CD14-positive monocyte (primary cell): ENCODE measurements at regions not wholly inside any gene's neighbourhood (a gene's known extent, or its start where the extent isn't known, plus 50 kb on each side); places are given as distances from the start of the nearest gene placed in this dataset.

ENCODE experiments used
- DNase-seq, 3 donors: peaks; one replicate each; pipeline ENCODE4 v3.0.0-alpha.2; 2011 to 2022
- H2AFZ ChIP-seq: 2 replicates; pipeline ENCODE4 v1.6.0; 2012; ENCODE audit warnings: mild to moderate bottlenecking, low read depth, low read length, inconsistent platforms; ENCODE audit not compliant: insufficient read depth, poor library complexity, severe bottlenecking
- H3K27ac ChIP-seq, 2 donors: 1 replicate in 1 of 2; 2 replicates in 1 of 2; pipeline ENCODE4 v1.5.1; 2012 to 2013; ENCODE audit warnings: low read length in 2 of 2, control low read depth in 1 of 2, inconsistent platforms in 1 of 2, low read depth in 1 of 2, mild to moderate bottlenecking in 1 of 2
- H3K27me3 ChIP-seq, 2 donors: one replicate each; pipeline versions ENCODE4 v1.6.0 to v1.6.1; 2011 to 2013; ENCODE audit warnings: low read length in 2 of 2; ENCODE audit not compliant: control insufficient read depth in 2 of 2, insufficient read depth in 2 of 2
- H3K36me3 ChIP-seq, 2 donors: replicated peaks in 1 of 2; 1 replicate in 1 of 2; 2 replicates in 1 of 2; pipeline versions ENCODE4 v1.5.1 to v1.6.1; 2012 to 2013; ENCODE audit warnings: low read length in 2 of 2, control low read depth in 1 of 2, inconsistent platforms in 1 of 2, mild to moderate bottlenecking in 1 of 2; ENCODE audit not compliant: insufficient read depth in 2 of 2, control insufficient read depth in 1 of 2
- H3K4me1 ChIP-seq, 2 donors: 1 replicate in 1 of 2; 2 replicates in 1 of 2; pipeline versions ENCODE4 v1.5.1 to v1.6.1; 2012 to 2013; ENCODE audit warnings: low read length in 2 of 2, control low read depth in 1 of 2, inconsistent platforms in 1 of 2, mild to moderate bottlenecking in 1 of 2, moderate library complexity in 1 of 2; ENCODE audit not compliant: insufficient read depth in 2 of 2, control insufficient read depth in 1 of 2
- H3K4me2 ChIP-seq: replicated peaks from 2 replicates; pipeline ENCODE3; 2012; ENCODE audit warnings: low read length, moderate library complexity, mild to moderate bottlenecking; ENCODE audit not compliant: poor library complexity, severe bottlenecking; ENCODE audit errors: extremely low read depth
- H3K4me3 ChIP-seq, 3 experiments: fragments of 200-600 bp in 1 of 3; sonication (generic) in 1 of 3; replicated peaks in 1 of 3; 1 replicate in 2 of 3; 2 replicates in 1 of 3; pipeline ENCODE4 v1.5.1; 2011 to 2013; ENCODE audit warnings: low read length in 3 of 3, mild to moderate bottlenecking in 3 of 3, control low read depth in 2 of 3, low read depth in 2 of 3, inconsistent platforms in 1 of 3, moderate library complexity in 1 of 3
- H3K79me2 ChIP-seq: 2 replicates; pipeline ENCODE4 v1.6.0; 2012; ENCODE audit warnings: mild to moderate bottlenecking, control low read depth, inconsistent platforms, low read length, moderate library complexity; ENCODE audit not compliant: insufficient read depth
- H3K9ac ChIP-seq: 2 replicates; pipeline ENCODE4 v1.6.0; 2017; ENCODE audit warnings: low read length, mild to moderate bottlenecking; ENCODE audit not compliant: insufficient read depth, poor library complexity, severe bottlenecking
- H3K9me3 ChIP-seq, 2 donors: replicated peaks in 1 of 2; 1 replicate in 1 of 2; 2 replicates in 1 of 2; pipeline versions ENCODE4 v1.5.1 to v1.6.1; 2012 to 2013; ENCODE audit warnings: low read length in 2 of 2, control low read depth in 1 of 2; ENCODE audit not compliant: control insufficient read depth in 1 of 2, insufficient read depth in 1 of 2
- H4K20me1 ChIP-seq: 2 replicates; pipeline ENCODE4 v1.6.0; 2012; ENCODE audit warnings: mild to moderate bottlenecking, low read length, control low read depth, moderate library complexity; ENCODE audit not compliant: insufficient read depth
- H3K27ac Mint-ChIP-seq, 7 donors: one replicate each; pipeline ENCODE4 v1.8.0; 2020; ENCODE audit warnings: mild to moderate bottlenecking in 7 of 7, mixed read lengths in 7 of 7, moderate library complexity in 6 of 7, inconsistent platforms in 2 of 7
- H3K27me3 Mint-ChIP-seq, 3 donors: one replicate each; pipeline ENCODE4 v1.8.0; 2021 to 2022; ENCODE audit warnings: low read depth in 3 of 3, mild to moderate bottlenecking in 3 of 3, mixed read lengths in 3 of 3, moderate library complexity in 3 of 3, inconsistent platforms in 1 of 3
- H3K36me3 Mint-ChIP-seq, 2 donors: one replicate each; pipeline ENCODE4 v1.8.0; 2020; ENCODE audit warnings: mixed read lengths in 2 of 2, inconsistent platforms in 1 of 2, mild to moderate bottlenecking in 1 of 2
- H3K4me1 Mint-ChIP-seq: one replicate; pipeline ENCODE4 v1.8.0; 2020; ENCODE audit warnings: mild to moderate bottlenecking, mixed read lengths
- H3K4me3 Mint-ChIP-seq, 2 donors: one replicate each; pipeline ENCODE4 v1.8.0; 2020; ENCODE audit warnings: mild to moderate bottlenecking in 2 of 2, mixed read lengths in 2 of 2, moderate library complexity in 1 of 2
- H3K9me3 Mint-ChIP-seq, 7 donors: one replicate each; pipeline ENCODE4 v1.8.0; 2020 to 2022; ENCODE audit warnings: mixed read lengths in 7 of 7, mild to moderate bottlenecking in 6 of 7, moderate library complexity in 6 of 7, inconsistent platforms in 2 of 7
- CTCF ChIP-seq: fragments of 200-600 bp; IDR thresholded peaks from one replicate; pipeline ENCODE4 v1.8.0; 2022; ENCODE audit warnings: antibody characterized with exemption, mild to moderate bottlenecking
- WGBS: methylation state at CpG from one replicate; pipeline ENCODE4 v1.1.5; 2013; ENCODE audit warnings: missing lambda C conversion rate; ENCODE audit not compliant: insufficient coverage; 5-methylcytosine and 5-hydroxymethylcytosine counted together
- intact Hi-C, 2 donors: fragments of 100-400 bp; cut with micrococcal nuclease; formaldehyde crosslinking; loops; one replicate each; pipeline versions ENCODE4 v1.15.0 to v1.15.1; 2023

- no peak overlapping the region for H3K4me3 Mint-ChIP-seq
- H3K27ac Mint-ChIP-seq, result no peak overlapping the region
- no peak overlapping the region for H3K4me3 ChIP-seq
- no peaks in the 10 kb centered on the region for H3K36me3 Mint-ChIP-seq
- WGBS, result 100% methylated on average over 1 of the region's 3 CpGs
- no peaks in the 10 kb centered on the region for H4K20me1 ChIP-seq
- intact Hi-C loops, result no loop called here
- H3K27me3 ChIP-seq, result no peaks in the 10 kb centered on the region
- no peaks in the 10 kb centered on the region for H3K79me2 ChIP-seq
- H3K27me3 Mint-ChIP-seq, result peaks cover 0 to 1% (median 0%) of the 10 kb centered on the region in 3 donors
- H3K4me2 ChIP-seq, result no peak overlapping the region
- no peaks in the 10 kb centered on the region for H3K4me1 Mint-ChIP-seq
- H3K36me3 ChIP-seq, result no peaks in the 10 kb centered on the region
- no peaks in the 10 kb centered on the region for H3K4me1 ChIP-seq
- no peak overlapping the region for H2AFZ ChIP-seq
- H3K27ac ChIP-seq, result no peak overlapping the region
- no peak for TF ChIP-seq CTCF
- H3K9ac ChIP-seq, result no peak overlapping the region
- peaks cover 0 to 3% (median 1%) of the 10 kb centered on the region in 7 donors for H3K9me3 Mint-ChIP-seq
- DNase-seq, result no peak
- no peaks in the 10 kb centered on the region for H3K9me3 ChIP-seq
Measured at GRCh38 chr9:23596913-23597634, 229.0 kb downstream of the ELAVL2 start.

- no peaks in the 10 kb centered on the region for H3K4me1 Mint-ChIP-seq
- no peak overlapping the region for H3K27ac Mint-ChIP-seq
- no peaks in the 10 kb centered on the region for H4K20me1 ChIP-seq
- no peak overlapping the region for H2AFZ ChIP-seq
- H3K4me2 ChIP-seq, result no peak overlapping the region
- H3K4me3 ChIP-seq, result no peak overlapping the region
- H3K9me3 Mint-ChIP-seq, result peaks cover 0 to 3% (median 2%) of the 10 kb centered on the region in 7 donors
- no peak for DNase-seq
- no peak overlapping the region for H3K4me3 Mint-ChIP-seq
- no peaks in the 10 kb centered on the region for H3K36me3 ChIP-seq
- no CpG with 5 or more reads among the region's 2 CpGs for whole genome bisulfite sequencing
- no peaks in the 10 kb centered on the region for H3K9me3 ChIP-seq
- TF ChIP-seq CTCF, result no peak
- H3K79me2 ChIP-seq, result no peaks in the 10 kb centered on the region
- H3K27ac ChIP-seq, result no peak overlapping the region
- no peak overlapping the region for H3K9ac ChIP-seq
- no peaks in the 10 kb centered on the region for H3K36me3 Mint-ChIP-seq
- H3K27me3 ChIP-seq, result no peaks in the 10 kb centered on the region
- no peaks in the 10 kb centered on the region for H3K4me1 ChIP-seq
- intact Hi-C loops, result no loop called here
- peaks cover 0 to 2% (median 1%) of the 10 kb centered on the region in 3 donors for H3K27me3 Mint-ChIP-seq
Measured at GRCh38 chr9:23598994-23599393, 227.0 kb downstream of the ELAVL2 start.
